A549 (cell line): ENCODE measurements at regions not wholly inside any gene's neighbourhood (a gene's known extent, or its start where the extent isn't known, plus 50 kb on each side); places are given as distances from the start of the nearest gene placed in this dataset.

Experiments used
- EP300 ChIP-seq, 2 experiments: fragments of >200 bp; sonication (Bioruptor Twin); formaldehyde crosslinking; IDR thresholded peaks; 2 replicates in 1 of 2; 3 replicates in 1 of 2; pipeline ENCODE4 v1.6.1; 2016 to 2017
- MYC ChIP-seq: IDR thresholded peaks from 2 replicates; pipeline ENCODE4 v1.6.1; 2012; ENCODE audit warnings: mild to moderate bottlenecking, inconsistent platforms, low read length, improper control_type of control experiment, borderline replicate concordance
- POLR2A ChIP-seq: IDR thresholded peaks from 2 replicates; pipeline ENCODE4 v1.6.1; 2012; ENCODE audit warnings: mild to moderate bottlenecking, low read length

- no peak for TF ChIP-seq EP300 (IDR thresholded peaks at IDR 0.05)
- TF ChIP-seq POLR2A: no peak
- TF ChIP-seq MYC: no peak
These were observed 202.8 kb upstream of the C16orf82 start for GRCh38 chr16:26863931-26864330.
